ENCODE measurements at regions not wholly inside any gene's neighbourhood (a gene's known extent, or its start where the extent isn't known, plus 50 kb on each side); places are given as distances from the start of the nearest gene placed in this dataset.

GRCh38 chr10:81065474-81065873, 527.8 kb downstream of the SH2D4B start:
- TF ChIP-seq, protein P1, sequence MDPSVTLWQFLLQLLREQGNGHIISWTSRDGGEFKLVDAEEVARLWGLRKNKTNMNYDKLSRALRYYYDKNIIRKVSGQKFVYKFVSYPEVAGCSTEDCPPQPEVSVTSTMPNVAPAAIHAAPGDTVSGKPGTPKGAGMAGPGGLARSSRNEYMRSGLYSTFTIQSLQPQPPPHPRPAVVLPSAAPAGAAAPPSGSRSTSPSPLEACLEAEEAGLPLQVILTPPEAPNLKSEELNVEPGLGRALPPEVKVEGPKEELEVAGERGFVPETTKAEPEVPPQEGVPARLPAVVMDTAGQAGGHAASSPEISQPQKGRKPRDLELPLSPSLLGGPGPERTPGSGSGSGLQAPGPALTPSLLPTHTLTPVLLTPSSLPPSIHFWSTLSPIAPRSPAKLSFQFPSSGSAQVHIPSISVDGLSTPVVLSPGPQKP (IDR thresholded peaks at IDR 0.05; ENCODE audit: borderline replicate concordance, low read depth, low read length) = no peak
- TF ChIP-seq, protein P2, sequence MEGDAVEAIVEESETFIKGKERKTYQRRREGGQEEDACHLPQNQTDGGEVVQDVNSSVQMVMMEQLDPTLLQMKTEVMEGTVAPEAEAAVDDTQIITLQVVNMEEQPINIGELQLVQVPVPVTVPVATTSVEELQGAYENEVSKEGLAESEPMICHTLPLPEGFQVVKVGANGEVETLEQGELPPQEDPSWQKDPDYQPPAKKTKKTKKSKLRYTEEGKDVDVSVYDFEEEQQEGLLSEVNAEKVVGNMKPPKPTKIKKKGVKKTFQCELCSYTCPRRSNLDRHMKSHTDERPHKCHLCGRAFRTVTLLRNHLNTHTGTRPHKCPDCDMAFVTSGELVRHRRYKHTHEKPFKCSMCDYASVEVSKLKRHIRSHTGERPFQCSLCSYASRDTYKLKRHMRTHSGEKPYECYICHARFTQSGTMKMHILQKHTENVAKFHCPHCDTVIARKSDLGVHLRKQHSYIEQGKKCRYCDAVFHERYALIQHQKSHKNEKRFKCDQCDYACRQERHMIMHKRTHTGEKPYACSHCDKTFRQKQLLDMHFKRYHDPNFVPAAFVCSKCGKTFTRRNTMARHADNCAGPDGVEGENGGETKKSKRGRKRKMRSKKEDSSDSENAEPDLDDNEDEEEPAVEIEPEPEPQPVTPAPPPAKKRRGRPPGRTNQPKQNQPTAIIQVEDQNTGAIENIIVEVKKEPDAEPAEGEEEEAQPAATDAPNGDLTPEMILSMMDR (conservative IDR thresholded peaks at IDR 0.05; ENCODE audit: low read depth, low read length) = no peak
- no peak for TF ChIP-seq POLR2A (IDR thresholded peaks at IDR 0.05; ENCODE audit: low read depth, low read length)
- TF ChIP-seq CEBPB (IDR thresholded peaks at IDR 0.05; ENCODE audit: low read depth, low read length) = peak; percentile 28; the same call in 1 of the 2 replicates
- TF ChIP-seq MXI1 (IDR thresholded peaks at IDR 0.05; ENCODE audit: borderline replicate concordance, low read depth, low read length) = no peak
- no peak for TF ChIP-seq FOS (IDR thresholded peaks at IDR 0.05; ENCODE audit: low read depth, low read length)
- TF ChIP-seq NFE2L2 (IDR thresholded peaks at IDR 0.05; ENCODE audit: low read depth, low read length) = no peak
- TF ChIP-seq, protein P3, sequence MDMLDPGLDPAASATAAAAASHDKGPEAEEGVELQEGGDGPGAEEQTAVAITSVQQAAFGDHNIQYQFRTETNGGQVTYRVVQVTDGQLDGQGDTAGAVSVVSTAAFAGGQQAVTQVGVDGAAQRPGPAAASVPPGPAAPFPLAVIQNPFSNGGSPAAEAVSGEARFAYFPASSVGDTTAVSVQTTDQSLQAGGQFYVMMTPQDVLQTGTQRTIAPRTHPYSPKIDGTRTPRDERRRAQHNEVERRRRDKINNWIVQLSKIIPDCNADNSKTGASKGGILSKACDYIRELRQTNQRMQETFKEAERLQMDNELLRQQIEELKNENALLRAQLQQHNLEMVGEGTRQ (IDR thresholded peaks at IDR 0.05; ENCODE audit: low read depth, low read length) = no peak

Data from IMR-90 (cell line).